ENCODE measurements at regions not wholly inside any gene's neighbourhood (a gene's known extent, or its start where the extent isn't known, plus 50 kb on each side); places are given as distances from the start of the nearest gene placed in this dataset.

- DNase-seq (ENCODE audit: low read depth) = no peak
Observed at GRCh38 chr12:69062621-69063237, 129.8 kb upstream of the CPM start.

GRCh38 chr12:69064734-69065443 is 131.9 kb upstream of the CPM start:
- DNase-seq (ENCODE audit: low read depth) = no peak

- DNase-seq (ENCODE audit: low read depth) = no peak
Observed at GRCh38 chr12:69065775-69066174, 132.8 kb upstream of the CPM start.

- no peak for DNase-seq (ENCODE audit: low read depth)
Observed at GRCh38 chr12:69066492-69067373, 133.8 kb upstream of the CPM start.

- no peak for DNase-seq (ENCODE audit: low read depth)
Observed at GRCh38 chr12:69067713-69068112, 134.7 kb upstream of the CPM start.

GRCh38 chr12:69068448-69068847 is 135.5 kb upstream of the CPM start:
- peak; percentile 56 for DNase-seq (ENCODE audit: low read depth)

GRCh38 chr12:69069479-69069878 is 136.5 kb upstream of the CPM start:
- no peak for DNase-seq (ENCODE audit: low read depth)

GRCh38 chr12:69070319-69071090 is 137.5 kb upstream of the CPM start:
- peak; percentile 74 for DNase-seq (ENCODE audit: low read depth)

- DNase-seq (ENCODE audit: low read depth) = no peak
Observed at GRCh38 chr12:69071091-69071370, 138.1 kb upstream of the CPM start.

- no peak for DNase-seq (ENCODE audit: low read depth)
Observed at GRCh38 chr12:69073035-69073434, 140.1 kb upstream of the CPM start.

GRCh38 chr12:69074556-69075349 is 141.8 kb upstream of the CPM start:
- DNase-seq (ENCODE audit: low read depth) = no peak

GRCh38 chr12:69083689-69084088 is 150.7 kb upstream of the CPM start:
- DNase-seq (ENCODE audit: low read depth) = no peak

GRCh38 chr12:69084816-69085378 is 151.9 kb upstream of the CPM start:
- DNase-seq (ENCODE audit: low read depth) = no peak

- no peak for DNase-seq (ENCODE audit: low read depth)
Observed at GRCh38 chr12:69085852-69086251, 152.9 kb upstream of the CPM start.

GRCh38 chr12:69087986-69088385 is 151.4 kb upstream of the CPSF6 start:
- DNase-seq (ENCODE audit: low read depth) = no peak

GRCh38 chr12:69090722-69091121 is 148.6 kb upstream of the CPSF6 start:
- DNase-seq (ENCODE audit: low read depth) = no peak

GRCh38 chr12:69091442-69092017 is 147.8 kb upstream of the CPSF6 start:
- no peak for DNase-seq (ENCODE audit: low read depth)

- no peak for DNase-seq (ENCODE audit: low read depth)
Observed at GRCh38 chr12:69092137-69092536, 147.2 kb upstream of the CPSF6 start.

GRCh38 chr12:69094606-69095216 is 144.7 kb upstream of the CPSF6 start:
- no peak for DNase-seq (ENCODE audit: low read depth)

GRCh38 chr12:69095765-69096477 is 143.4 kb upstream of the CPSF6 start:
- no peak for DNase-seq (ENCODE audit: low read depth)
